ENCODE measurements at regions not wholly inside any gene's neighbourhood (a gene's known extent, or its start where the extent isn't known, plus 50 kb on each side); places are given as distances from the start of the nearest gene placed in this dataset.

GRCh38 chr7:125490167-125490566 lies 560.5 kb upstream of the POT1 start:
- no peak for TF ChIP-seq CTCF (IDR thresholded peaks at IDR 0.05; ENCODE audit: insufficient read depth in 1 of 2, low read depth in 1 of 2, low read length in 1 of 2, severe bottlenecking in 1 of 2, unreplicated experiment in 1 of 2)

GRCh38 chr7:125485223-125485622 lies 555.6 kb upstream of the POT1 start:
- POLR2A ChIA-PET, result no interaction called here
- Mint-ChIP-seq H3K27me3 (ENCODE audit: insufficient read depth, unreplicated experiment) (no peaks in the 10 kb centered on the region), H3K27ac (ENCODE audit: unreplicated experiment) (no peak overlapping the region), H3K4me3 (ENCODE audit: unreplicated experiment) (no peak overlapping the region), H3K4me1 (ENCODE audit: low read depth, unreplicated experiment) (no peaks in the 10 kb centered on the region), H3K9me3 (ENCODE audit: unreplicated experiment) (no peaks in the 10 kb centered on the region), H3K36me3 (ENCODE audit: insufficient read depth, unreplicated experiment) (no peaks in the 10 kb centered on the region)
- Histone ChIP-seq H3K4me3 (ENCODE audit: low read depth, low read length) (no peak overlapping the region), H3K4me1 (no peaks in the 10 kb centered on the region), H3K9me3 (no peaks in the 10 kb centered on the region), H3K36me3 (ENCODE audit: control insufficient read depth, insufficient read depth, low read length) (no peaks in the 10 kb centered on the region), H3K27me3 (replicated peaks; ENCODE audit: control insufficient read depth, insufficient read depth, low read length) (no peaks in the 10 kb centered on the region)
- DNase-seq, result no peak
- intact Hi-C loops (cut with micrococcal nuclease; ENCODE audit: unreplicated experiment), result no loop called here
- TF ChIP-seq CTCF (IDR thresholded peaks at IDR 0.05; ENCODE audit: insufficient read depth in 1 of 2, low read depth in 1 of 2, low read length in 1 of 2, severe bottlenecking in 1 of 2, unreplicated experiment in 1 of 2), result no peak
- BruUV-seq (replicated peaks), result no TSS peak
- CTCF ChIA-PET, result no interaction called here

More at GRCh38 chr7:125490167-125490566, 560.5 kb upstream of the POT1 start:
- no peak overlapping the region for H3K4me3 ChIP-seq (ENCODE audit: low read depth, low read length)
- no peaks in the 10 kb centered on the region for H3K36me3 ChIP-seq (ENCODE audit: control insufficient read depth, insufficient read depth, low read length)
- Mint-ChIP-seq H3K27me3 (ENCODE audit: insufficient read depth, unreplicated experiment) (no peaks in the 10 kb centered on the region), H3K4me1 (ENCODE audit: low read depth, unreplicated experiment) (no peaks in the 10 kb centered on the region), H3K9me3 (ENCODE audit: unreplicated experiment) (no peaks in the 10 kb centered on the region), H3K36me3 (ENCODE audit: insufficient read depth, unreplicated experiment) (no peaks in the 10 kb centered on the region), H3K4me3 (ENCODE audit: unreplicated experiment) (no peak overlapping the region), H3K27ac (ENCODE audit: unreplicated experiment) (no peak overlapping the region)
- no TSS peak for BruUV-seq (replicated peaks)
- DNase-seq, result no peak
- no peaks in the 10 kb centered on the region for H3K9me3 ChIP-seq
- H3K4me1 ChIP-seq, result no peaks in the 10 kb centered on the region
- ChIA-PET POLR2A (no interaction called here), CTCF (no interaction called here)
- no peaks in the 10 kb centered on the region for H3K27me3 ChIP-seq (replicated peaks; ENCODE audit: control insufficient read depth, insufficient read depth, low read length)
- intact Hi-C loops (cut with micrococcal nuclease; ENCODE audit: unreplicated experiment), result no loop called here

- no peaks in the 10 kb centered on the region for H3K9me3 ChIP-seq
- Mint-ChIP-seq H3K36me3 (ENCODE audit: insufficient read depth, unreplicated experiment) (no peaks in the 10 kb centered on the region), H3K27ac (ENCODE audit: unreplicated experiment) (no peak overlapping the region), H3K4me3 (ENCODE audit: unreplicated experiment) (no peak overlapping the region), H3K27me3 (ENCODE audit: insufficient read depth, unreplicated experiment) (no peaks in the 10 kb centered on the region), H3K9me3 (ENCODE audit: unreplicated experiment) (no peaks in the 10 kb centered on the region), H3K4me1 (ENCODE audit: low read depth, unreplicated experiment) (no peaks in the 10 kb centered on the region)
- H3K36me3 ChIP-seq (ENCODE audit: control insufficient read depth, insufficient read depth, low read length), result no peaks in the 10 kb centered on the region
- no TSS peak for BruUV-seq (replicated peaks)
- POLR2A ChIA-PET, result no interaction called here
- no peak for TF ChIP-seq CTCF (IDR thresholded peaks at IDR 0.05; ENCODE audit: insufficient read depth in 1 of 2, low read depth in 1 of 2, low read length in 1 of 2, severe bottlenecking in 1 of 2, unreplicated experiment in 1 of 2)
- H3K4me1 ChIP-seq, result no peaks in the 10 kb centered on the region
- intact Hi-C loops (cut with micrococcal nuclease; ENCODE audit: unreplicated experiment), result no loop called here
- CTCF ChIA-PET, result no interaction called here
- H3K27me3 ChIP-seq (replicated peaks; ENCODE audit: control insufficient read depth, insufficient read depth, low read length), result no peaks in the 10 kb centered on the region
- H3K4me3 ChIP-seq (ENCODE audit: low read depth, low read length), result no peak overlapping the region
- no peak for DNase-seq
Observed at GRCh38 chr7:125484755-125485154, 555.1 kb upstream of the POT1 start.

Measured in Caco-2 (cell line).